ENCODE measurements at regions not wholly inside any gene's neighbourhood (a gene's known extent, or its start where the extent isn't known, plus 50 kb on each side); places are given as distances from the start of the nearest gene placed in this dataset.
A peak's percentile ranks its signal among the peaks of the same experiment; 100 is the strongest.
"Not testable (repeated sequence)": the region's sequence is repeated elsewhere in the genome, so short reads cannot be mapped to it uniquely, and the experiment has no call there.

GRCh38 chr2:107729440-107729839 is 97.3 kb upstream of the RGPD4 start:
- Histone ChIP-seq H3K4me1 (ENCODE audit: control insufficient read depth, insufficient read depth, low read length) (peaks cover 7% of the 10 kb centered on the region), H3K36me3 (ENCODE audit: insufficient read depth, low read length) (no peaks in the 10 kb centered on the region), H3K27me3 (ENCODE audit: control insufficient read depth, insufficient read depth, low read length) (no peaks in the 10 kb centered on the region), H3K4me2 (ENCODE audit: low read length) (no peak overlapping the region), H3K9me3 (replicated peaks; ENCODE audit: low read length) (no peaks in the 10 kb centered on the region), H3K9ac (ENCODE audit: low read depth, low read length) (no peak overlapping the region), H3K4me3 (ENCODE audit: low read length) (no peak overlapping the region)

GRCh38 chr2:107730898-107731297 is 95.8 kb upstream of the RGPD4 start:
- H3K4me3 ChIP-seq (ENCODE audit: low read length): no peak overlapping the region
- H3K9me3 ChIP-seq (replicated peaks; ENCODE audit: low read length): no peaks in the 10 kb centered on the region
- H3K27me3 ChIP-seq (ENCODE audit: control insufficient read depth, insufficient read depth, low read length): no peaks in the 10 kb centered on the region
- no peak overlapping the region for H3K4me2 ChIP-seq (ENCODE audit: low read length)
- H3K4me1 ChIP-seq (ENCODE audit: control insufficient read depth, insufficient read depth, low read length): peaks cover 15% of the 10 kb centered on the region
- no peaks in the 10 kb centered on the region for H3K36me3 ChIP-seq (ENCODE audit: insufficient read depth, low read length)
- no peak overlapping the region for H3K9ac ChIP-seq (ENCODE audit: low read depth, low read length)

GRCh38 chr2:107731435-107731834 is 95.3 kb upstream of the RGPD4 start:
- Histone ChIP-seq H3K36me3 (ENCODE audit: insufficient read depth, low read length) (no peaks in the 10 kb centered on the region), H3K27me3 (ENCODE audit: control insufficient read depth, insufficient read depth, low read length) (no peaks in the 10 kb centered on the region), H3K4me1 (ENCODE audit: control insufficient read depth, insufficient read depth, low read length) (peaks cover 15% of the 10 kb centered on the region), H3K9ac (ENCODE audit: low read depth, low read length) (no peak overlapping the region), H3K9me3 (replicated peaks; ENCODE audit: low read length) (no peaks in the 10 kb centered on the region), H3K4me3 (ENCODE audit: low read length) (no peak overlapping the region), H3K4me2 (ENCODE audit: low read length) (no peak overlapping the region)

- Histone ChIP-seq H3K9me3 (replicated peaks; ENCODE audit: low read length) (no peaks in the 10 kb centered on the region), H3K9ac (ENCODE audit: low read depth, low read length) (no peak overlapping the region), H3K36me3 (ENCODE audit: insufficient read depth, low read length) (no peaks in the 10 kb centered on the region), H3K4me3 (ENCODE audit: low read length) (no peak overlapping the region), H3K4me1 (ENCODE audit: control insufficient read depth, insufficient read depth, low read length) (peaks cover 24% of the 10 kb centered on the region), H3K4me2 (ENCODE audit: low read length) (no peak overlapping the region), H3K27me3 (ENCODE audit: control insufficient read depth, insufficient read depth, low read length) (no peaks in the 10 kb centered on the region)
Measured at GRCh38 chr2:107735201-107735600, 91.5 kb upstream of the RGPD4 start.

- H3K9ac ChIP-seq (ENCODE audit: low read depth, low read length): no peak overlapping the region
- no peaks in the 10 kb centered on the region for H3K9me3 ChIP-seq (replicated peaks; ENCODE audit: low read length)
- H3K4me2 ChIP-seq (ENCODE audit: low read length): no peak overlapping the region
- no peaks in the 10 kb centered on the region for H3K27me3 ChIP-seq (ENCODE audit: control insufficient read depth, insufficient read depth, low read length)
- H3K4me3 ChIP-seq (ENCODE audit: low read length): no peak overlapping the region
- no peaks in the 10 kb centered on the region for H3K36me3 ChIP-seq (ENCODE audit: insufficient read depth, low read length)
- H3K4me1 ChIP-seq (ENCODE audit: control insufficient read depth, insufficient read depth, low read length): peaks cover 19% of the 10 kb centered on the region
Measured at GRCh38 chr2:107737756-107738155, 88.9 kb upstream of the RGPD4 start.

GRCh38 chr2:107738266-107738665 is 88.4 kb upstream of the RGPD4 start:
- Histone ChIP-seq H3K9ac (ENCODE audit: low read depth, low read length) (no peak overlapping the region), H3K9me3 (replicated peaks; ENCODE audit: low read length) (no peaks in the 10 kb centered on the region), H3K4me3 (ENCODE audit: low read length) (no peak overlapping the region), H3K27me3 (ENCODE audit: control insufficient read depth, insufficient read depth, low read length) (no peaks in the 10 kb centered on the region), H3K4me1 (ENCODE audit: control insufficient read depth, insufficient read depth, low read length) (peaks cover 19% of the 10 kb centered on the region), H3K4me2 (ENCODE audit: low read length) (peak overlapping the region; percentile 16), H3K36me3 (ENCODE audit: insufficient read depth, low read length) (no peaks in the 10 kb centered on the region)

- Histone ChIP-seq H3K9ac (ENCODE audit: low read depth, low read length) (no peak overlapping the region), H3K4me1 (ENCODE audit: control insufficient read depth, insufficient read depth, low read length) (peaks cover 15% of the 10 kb centered on the region), H3K4me3 (ENCODE audit: low read length) (no peak overlapping the region), H3K36me3 (ENCODE audit: insufficient read depth, low read length) (no peaks in the 10 kb centered on the region), H3K27me3 (ENCODE audit: control insufficient read depth, insufficient read depth, low read length) (no peaks in the 10 kb centered on the region), H3K4me2 (ENCODE audit: low read length) (no peak overlapping the region), H3K9me3 (replicated peaks; ENCODE audit: low read length) (no peaks in the 10 kb centered on the region)
Measured at GRCh38 chr2:107740300-107740699, 86.4 kb upstream of the RGPD4 start.

GRCh38 chr2:107742460-107743027 is 84.1 kb upstream of the RGPD4 start:
- H3K4me2 ChIP-seq (ENCODE audit: low read length): no peak overlapping the region

GRCh38 chr2:107743274-107743673 is 83.4 kb upstream of the RGPD4 start:
- no peak overlapping the region for H3K9ac ChIP-seq (ENCODE audit: low read depth, low read length)
- H3K36me3 ChIP-seq (ENCODE audit: insufficient read depth, low read length): no peaks in the 10 kb centered on the region
- H3K4me1 ChIP-seq (ENCODE audit: control insufficient read depth, insufficient read depth, low read length): peaks cover 8% of the 10 kb centered on the region
- no peak overlapping the region for H3K4me2 ChIP-seq (ENCODE audit: low read length)
- no peaks in the 10 kb centered on the region for H3K9me3 ChIP-seq (replicated peaks; ENCODE audit: low read length)
- H3K4me3 ChIP-seq (ENCODE audit: low read length): no peak overlapping the region
- no peaks in the 10 kb centered on the region for H3K27me3 ChIP-seq (ENCODE audit: control insufficient read depth, insufficient read depth, low read length)

More at GRCh38 chr2:107742460-107743027, 84.1 kb upstream of the RGPD4 start:
- H3K9me3 ChIP-seq (replicated peaks; ENCODE audit: low read length): no peaks in the 10 kb centered on the region
- no peak overlapping the region for H3K9ac ChIP-seq (ENCODE audit: low read depth, low read length)
- peaks cover 10% of the 10 kb centered on the region for H3K4me1 ChIP-seq (ENCODE audit: control insufficient read depth, insufficient read depth, low read length)
- no peaks in the 10 kb centered on the region for H3K27me3 ChIP-seq (ENCODE audit: control insufficient read depth, insufficient read depth, low read length)
- no peaks in the 10 kb centered on the region for H3K36me3 ChIP-seq (ENCODE audit: insufficient read depth, low read length)
- H3K4me3 ChIP-seq (ENCODE audit: low read length): no peak overlapping the region

GRCh38 chr2:107745100-107745499 is 81.6 kb upstream of the RGPD4 start:
- Histone ChIP-seq H3K4me3 (ENCODE audit: low read length) (no peak overlapping the region), H3K4me2 (ENCODE audit: low read length) (no peak overlapping the region), H3K9ac (ENCODE audit: low read depth, low read length) (no peak overlapping the region), H3K9me3 (replicated peaks; ENCODE audit: low read length) (no peaks in the 10 kb centered on the region), H3K4me1 (ENCODE audit: control insufficient read depth, insufficient read depth, low read length) (peaks cover 2% of the 10 kb centered on the region), H3K36me3 (ENCODE audit: insufficient read depth, low read length) (no peaks in the 10 kb centered on the region), H3K27me3 (ENCODE audit: control insufficient read depth, insufficient read depth, low read length) (no peaks in the 10 kb centered on the region)

GRCh38 chr2:107746552-107747198 is 80.0 kb upstream of the RGPD4 start:
- not testable (repeated sequence) for H3K4me1 ChIP-seq (ENCODE audit: control insufficient read depth, insufficient read depth, low read length); H3K4me2 ChIP-seq (ENCODE audit: low read length); H3K36me3 ChIP-seq (ENCODE audit: insufficient read depth, low read length); H3K27me3 ChIP-seq (ENCODE audit: control insufficient read depth, insufficient read depth, low read length); H3K4me3 ChIP-seq (ENCODE audit: low read length); H3K9ac ChIP-seq (ENCODE audit: low read depth, low read length); H3K9me3 ChIP-seq (replicated peaks; ENCODE audit: low read length)

Data from skeletal muscle satellite cell (primary cell).